ENCODE measurements at regions not wholly inside any gene's neighbourhood (a gene's known extent, or its start where the extent isn't known, plus 50 kb on each side); places are given as distances from the start of the nearest gene placed in this dataset.

DNA sequence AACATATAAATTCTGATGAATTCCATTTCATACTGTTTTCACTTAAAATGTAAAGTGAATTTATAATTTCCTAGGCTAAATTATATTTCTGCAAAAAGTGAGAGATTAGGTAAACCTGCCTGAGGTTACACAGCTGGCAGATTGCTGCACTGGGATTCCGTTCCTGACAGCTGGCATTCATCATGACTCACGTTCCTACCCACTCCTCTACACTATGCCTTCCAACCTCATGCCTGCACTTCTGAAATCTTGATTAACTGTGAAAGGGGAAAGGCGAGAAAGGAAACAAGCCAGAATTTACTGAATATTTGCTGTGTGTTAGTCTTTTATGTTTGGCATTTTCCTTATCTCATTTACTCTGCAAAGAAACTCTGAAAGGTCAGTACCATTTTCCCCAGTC, 73.3 kb upstream of the MON1B start:
- TF ChIP-seq, protein P1, sequence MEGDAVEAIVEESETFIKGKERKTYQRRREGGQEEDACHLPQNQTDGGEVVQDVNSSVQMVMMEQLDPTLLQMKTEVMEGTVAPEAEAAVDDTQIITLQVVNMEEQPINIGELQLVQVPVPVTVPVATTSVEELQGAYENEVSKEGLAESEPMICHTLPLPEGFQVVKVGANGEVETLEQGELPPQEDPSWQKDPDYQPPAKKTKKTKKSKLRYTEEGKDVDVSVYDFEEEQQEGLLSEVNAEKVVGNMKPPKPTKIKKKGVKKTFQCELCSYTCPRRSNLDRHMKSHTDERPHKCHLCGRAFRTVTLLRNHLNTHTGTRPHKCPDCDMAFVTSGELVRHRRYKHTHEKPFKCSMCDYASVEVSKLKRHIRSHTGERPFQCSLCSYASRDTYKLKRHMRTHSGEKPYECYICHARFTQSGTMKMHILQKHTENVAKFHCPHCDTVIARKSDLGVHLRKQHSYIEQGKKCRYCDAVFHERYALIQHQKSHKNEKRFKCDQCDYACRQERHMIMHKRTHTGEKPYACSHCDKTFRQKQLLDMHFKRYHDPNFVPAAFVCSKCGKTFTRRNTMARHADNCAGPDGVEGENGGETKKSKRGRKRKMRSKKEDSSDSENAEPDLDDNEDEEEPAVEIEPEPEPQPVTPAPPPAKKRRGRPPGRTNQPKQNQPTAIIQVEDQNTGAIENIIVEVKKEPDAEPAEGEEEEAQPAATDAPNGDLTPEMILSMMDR (conservative IDR thresholded peaks at IDR 0.05; ENCODE audit: low read depth, low read length), result no peak
- no peak for TF ChIP-seq EZH2 (IDR thresholded peaks at IDR 0.05; ENCODE audit: low read length, unreplicated experiment)
